ENCODE measurements at regions not wholly inside any gene's neighbourhood (a gene's known extent, or its start where the extent isn't known, plus 50 kb on each side); places are given as distances from the start of the nearest gene placed in this dataset.

GRCh38 chr4:54493862-54494261, 163.9 kb upstream of the KIT start:
- H3K4me1 ChIP-seq (ENCODE audit: insufficient read depth, low read length): 0 out of 2 replicates have a peak, but pooled peaks cover 2% of the 10 kb centered on the region
- DNase-seq: no peak
- H2AFZ ChIP-seq (ENCODE audit: low read depth, low read length): no peak overlapping the region
- H3K36me3 ChIP-seq (ENCODE audit: insufficient read depth, low read length): no peaks in the 10 kb centered on the region
- H3K9ac ChIP-seq (ENCODE audit: low read depth, low read length): no peak overlapping the region
- no peak for TF ChIP-seq EZH2 (IDR thresholded peaks at IDR 0.05; ENCODE audit: borderline replicate concordance, low read depth, low read length, severe bottlenecking)
- no peak for TF ChIP-seq CTCF (IDR thresholded peaks at IDR 0.05; ENCODE audit: borderline replicate concordance, extremely low read depth, low read length, poor library complexity, severe bottlenecking)
- no peaks in the 10 kb centered on the region for H3K27me3 ChIP-seq (ENCODE audit: insufficient read depth, low read length, poor library complexity)
- no peak overlapping the region for H3K4me3 ChIP-seq (ENCODE audit: low read depth in 1 of 2, low read length in 2 of 2)
- H4K20me1 ChIP-seq (ENCODE audit: insufficient read depth, low read length): no peaks in the 10 kb centered on the region
- H3K4me2 ChIP-seq (ENCODE audit: insufficient read depth, low read length): no peak overlapping the region
- H3K79me2 ChIP-seq (ENCODE audit: insufficient read depth, low read length): no peaks in the 10 kb centered on the region
- H3K9me3 ChIP-seq (ENCODE audit: insufficient read depth, low read length, severe bottlenecking): no peaks in the 10 kb centered on the region
- H3K27ac ChIP-seq (ENCODE audit: low read length): no peak overlapping the region
- ATAC-seq (ENCODE audit: insufficient read depth, low read depth): no peak

- no peak for TF ChIP-seq CTCF (IDR thresholded peaks at IDR 0.05; ENCODE audit: borderline replicate concordance, extremely low read depth, low read length, poor library complexity, severe bottlenecking)
- Histone ChIP-seq H3K4me1 (ENCODE audit: insufficient read depth, low read length) (0 out of 2 replicates have a peak, but pooled peaks cover 2% of the 10 kb centered on the region), H3K36me3 (ENCODE audit: insufficient read depth, low read length) (no peaks in the 10 kb centered on the region), H3K9me3 (ENCODE audit: insufficient read depth, low read length, severe bottlenecking) (no peaks in the 10 kb centered on the region), H2AFZ (ENCODE audit: low read depth, low read length) (no peak overlapping the region), H3K9ac (ENCODE audit: low read depth, low read length) (no peak overlapping the region), H3K4me2 (ENCODE audit: insufficient read depth, low read length) (no peak overlapping the region), H4K20me1 (ENCODE audit: insufficient read depth, low read length) (no peaks in the 10 kb centered on the region), H3K4me3 (ENCODE audit: low read depth in 1 of 2, low read length in 2 of 2) (no peak overlapping the region), H3K27me3 (ENCODE audit: insufficient read depth, low read length, poor library complexity) (no peaks in the 10 kb centered on the region), H3K79me2 (ENCODE audit: insufficient read depth, low read length) (no peaks in the 10 kb centered on the region), H3K27ac (ENCODE audit: low read length) (no peak overlapping the region)
- no peak for DNase-seq
- ATAC-seq (ENCODE audit: insufficient read depth, low read depth): no peak
Observed at GRCh38 chr4:54495091-54495490, 162.7 kb upstream of the KIT start.

GRCh38 chr4:54495641-54496040, 162.1 kb upstream of the KIT start:
- no peaks in the 10 kb centered on the region for H3K27me3 ChIP-seq (ENCODE audit: insufficient read depth, low read length, poor library complexity)
- H3K36me3 ChIP-seq (ENCODE audit: insufficient read depth, low read length): no peaks in the 10 kb centered on the region
- no peak overlapping the region for H3K9ac ChIP-seq (ENCODE audit: low read depth, low read length)
- no peak overlapping the region for H2AFZ ChIP-seq (ENCODE audit: low read depth, low read length)
- DNase-seq (no peak), ATAC-seq (ENCODE audit: insufficient read depth, low read depth) (no peak)
- H3K4me2 ChIP-seq (ENCODE audit: insufficient read depth, low read length): no peak overlapping the region
- no peak overlapping the region for H3K27ac ChIP-seq (ENCODE audit: low read length)
- no peaks in the 10 kb centered on the region for H4K20me1 ChIP-seq (ENCODE audit: insufficient read depth, low read length)
- no peaks in the 10 kb centered on the region for H3K9me3 ChIP-seq (ENCODE audit: insufficient read depth, low read length, severe bottlenecking)
- TF ChIP-seq CTCF (IDR thresholded peaks at IDR 0.05; ENCODE audit: borderline replicate concordance, extremely low read depth, low read length, poor library complexity, severe bottlenecking) (no peak), EZH2 (IDR thresholded peaks at IDR 0.05; ENCODE audit: borderline replicate concordance, low read depth, low read length, severe bottlenecking) (no peak)
- no peak overlapping the region for H3K4me3 ChIP-seq (ENCODE audit: low read depth in 1 of 2, low read length in 2 of 2)
- no peaks in the 10 kb centered on the region for H3K79me2 ChIP-seq (ENCODE audit: insufficient read depth, low read length)
- 0 out of 2 replicates have a peak, but pooled peaks cover 2% of the 10 kb centered on the region for H3K4me1 ChIP-seq (ENCODE audit: insufficient read depth, low read length)

GRCh38 chr4:54496412-54496811, 161.3 kb upstream of the KIT start:
- Histone ChIP-seq H2AFZ (ENCODE audit: low read depth, low read length) (no peak overlapping the region), H3K79me2 (ENCODE audit: insufficient read depth, low read length) (no peaks in the 10 kb centered on the region)
- ATAC-seq (ENCODE audit: insufficient read depth, low read depth): peak; percentile 56

More at GRCh38 chr4:54496412-54496811, 161.3 kb upstream of the KIT start:
- Histone ChIP-seq H3K9ac (ENCODE audit: low read depth, low read length) (no peak overlapping the region), H3K9me3 (ENCODE audit: insufficient read depth, low read length, severe bottlenecking) (no peaks in the 10 kb centered on the region), H3K4me3 (ENCODE audit: low read depth in 1 of 2, low read length in 2 of 2) (no peak overlapping the region), H3K36me3 (ENCODE audit: insufficient read depth, low read length) (no peaks in the 10 kb centered on the region), H3K27me3 (ENCODE audit: insufficient read depth, low read length, poor library complexity) (no peaks in the 10 kb centered on the region), H3K27ac (ENCODE audit: low read length) (no peak overlapping the region), H3K4me2 (ENCODE audit: insufficient read depth, low read length) (no peak overlapping the region), H4K20me1 (ENCODE audit: insufficient read depth, low read length) (no peaks in the 10 kb centered on the region), H3K4me1 (ENCODE audit: insufficient read depth, low read length) (0 out of 2 replicates have a peak, but pooled peaks cover 2% of the 10 kb centered on the region)
- TF ChIP-seq CTCF (IDR thresholded peaks at IDR 0.05; ENCODE audit: borderline replicate concordance, extremely low read depth, low read length, poor library complexity, severe bottlenecking): no peak
- DNase-seq: peak; percentile 8
